Fibroblast of the conjunctiva (primary cell): ENCODE measurements at regions not wholly inside any gene's neighbourhood (a gene's known extent, or its start where the extent isn't known, plus 50 kb on each side); places are given as distances from the start of the nearest gene placed in this dataset.

Experiments
- DNase-seq: peaks from one replicate; pipeline ENCODE4 v3.0.0-alpha.2; 2010; ENCODE audit warnings: low read depth

DNA sequence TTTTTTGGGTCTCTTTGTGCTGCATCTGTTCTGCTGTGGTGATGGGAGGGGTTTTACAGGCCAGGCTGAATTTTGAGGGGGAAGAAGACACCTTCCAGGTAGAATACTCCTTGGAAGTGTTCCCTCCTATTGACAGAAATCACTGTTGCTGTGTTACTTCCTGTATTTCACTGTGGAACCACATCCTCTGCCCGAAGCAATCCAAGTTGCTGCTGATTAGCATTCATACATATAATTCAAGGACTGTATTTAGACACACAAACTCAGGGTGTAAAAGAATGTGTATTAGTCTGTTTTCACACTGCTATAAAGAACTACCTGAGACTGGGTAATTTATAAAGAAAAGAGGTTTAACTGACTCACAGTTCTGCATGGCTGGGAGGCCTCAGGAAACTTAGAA, 50.6 kb upstream of the TMEM244 start:
- DNase-seq, result no peak
